Coronary artery (tissue), 2 donors: ENCODE measurements at regions not wholly inside any gene's neighbourhood (a gene's known extent, or its start where the extent isn't known, plus 50 kb on each side); places are given as distances from the start of the nearest gene placed in this dataset.

ENCODE experiments used
- DNase-seq: peaks from one replicate; pipeline ENCODE4 v3.0.0-alpha.2; 2017; ENCODE audit warnings: low spot score
- H3K27ac ChIP-seq, 2 donors: fragments of 200-600 bp; sonication (generic); one replicate each; pipeline ENCODE4 v1.5.1; 2016 to 2019
- H3K4me3 ChIP-seq: fragments of 200-600 bp; sonication (generic); 2 replicates; pipeline ENCODE4 v1.5.1; 2016; ENCODE audit warnings: mild to moderate bottlenecking, moderate library complexity
- TF ChIP-seq, protein P1 (sequence below): fragments of 200-600 bp; sonication (generic); IDR thresholded peaks from one replicate; pipeline ENCODE4 v1.5.1; 2019; ENCODE audit warnings: antibody characterized with exemption

DNA sequence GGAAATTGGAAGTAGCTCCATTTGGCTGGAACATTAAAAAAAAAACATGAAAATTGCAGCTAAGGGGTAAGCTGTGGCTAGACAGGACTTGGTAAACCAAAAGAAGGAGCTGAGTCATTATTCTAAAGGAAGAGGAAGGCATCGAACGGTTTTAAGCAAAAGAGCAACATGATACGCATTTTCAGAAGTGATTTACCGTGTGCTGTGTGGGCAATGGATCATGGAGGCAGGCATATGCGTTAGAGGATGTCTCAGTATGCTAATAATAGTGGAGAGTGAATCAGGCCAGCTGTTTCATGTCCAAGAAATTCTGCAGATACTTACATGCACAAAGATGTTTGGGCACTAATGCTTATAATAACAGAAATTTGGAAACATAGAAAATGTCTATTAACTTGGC, 409.1 kb upstream of the ATP11B start:
- Histone ChIP-seq H3K27ac (no peak overlapping the region), H3K4me3 (no peak overlapping the region)
- TF ChIP-seq, protein P1, sequence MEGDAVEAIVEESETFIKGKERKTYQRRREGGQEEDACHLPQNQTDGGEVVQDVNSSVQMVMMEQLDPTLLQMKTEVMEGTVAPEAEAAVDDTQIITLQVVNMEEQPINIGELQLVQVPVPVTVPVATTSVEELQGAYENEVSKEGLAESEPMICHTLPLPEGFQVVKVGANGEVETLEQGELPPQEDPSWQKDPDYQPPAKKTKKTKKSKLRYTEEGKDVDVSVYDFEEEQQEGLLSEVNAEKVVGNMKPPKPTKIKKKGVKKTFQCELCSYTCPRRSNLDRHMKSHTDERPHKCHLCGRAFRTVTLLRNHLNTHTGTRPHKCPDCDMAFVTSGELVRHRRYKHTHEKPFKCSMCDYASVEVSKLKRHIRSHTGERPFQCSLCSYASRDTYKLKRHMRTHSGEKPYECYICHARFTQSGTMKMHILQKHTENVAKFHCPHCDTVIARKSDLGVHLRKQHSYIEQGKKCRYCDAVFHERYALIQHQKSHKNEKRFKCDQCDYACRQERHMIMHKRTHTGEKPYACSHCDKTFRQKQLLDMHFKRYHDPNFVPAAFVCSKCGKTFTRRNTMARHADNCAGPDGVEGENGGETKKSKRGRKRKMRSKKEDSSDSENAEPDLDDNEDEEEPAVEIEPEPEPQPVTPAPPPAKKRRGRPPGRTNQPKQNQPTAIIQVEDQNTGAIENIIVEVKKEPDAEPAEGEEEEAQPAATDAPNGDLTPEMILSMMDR, result no peak
- DNase-seq, result no peak

DNA sequence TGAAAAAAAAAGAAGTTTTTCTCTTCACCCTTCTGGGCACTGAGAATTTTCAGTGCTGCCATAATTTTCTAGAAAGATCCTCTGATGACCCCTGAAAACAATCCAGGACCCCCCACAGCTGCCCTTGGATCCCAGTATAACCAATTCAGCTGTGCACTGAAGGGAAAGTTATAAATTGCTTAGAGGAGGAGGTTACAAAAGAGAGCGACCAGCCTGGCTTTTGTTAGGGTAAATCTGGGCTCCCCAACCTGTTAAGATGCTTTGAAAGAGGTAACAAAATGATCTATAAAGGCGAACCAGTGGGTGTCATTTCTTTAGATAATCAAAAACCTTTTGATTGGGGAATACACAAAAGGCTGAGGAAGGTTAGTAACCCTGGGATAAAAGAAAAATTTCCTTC, 407.9 kb upstream of the ATP11B start:
- Histone ChIP-seq H3K27ac (no peak overlapping the region), H3K4me3 (no peak overlapping the region)
- no peak for DNase-seq
- TF ChIP-seq, protein P1, result no peak

DNA sequence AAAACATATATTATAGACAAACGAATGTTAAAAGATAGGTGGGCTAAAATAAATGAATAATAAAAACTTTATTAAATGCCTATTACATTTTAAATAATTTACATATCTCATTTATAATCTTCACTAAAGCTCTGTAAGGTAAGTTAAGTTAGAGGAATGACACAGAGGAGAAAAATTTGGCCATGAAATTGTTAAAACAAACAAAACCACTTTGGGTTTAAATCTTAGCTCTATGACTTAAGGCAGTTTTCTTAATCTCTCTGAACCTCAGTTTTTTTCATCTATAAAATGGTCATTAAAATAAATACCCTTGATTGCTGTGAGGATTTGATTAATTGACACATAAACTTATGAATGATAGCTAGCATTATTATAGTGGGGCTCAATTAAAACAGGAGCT, 404.8 kb upstream of the ATP11B start:
- DNase-seq, result no peak
- Histone ChIP-seq H3K4me3 (no peak overlapping the region), H3K27ac (no peak overlapping the region)
- TF ChIP-seq, protein P1, result no peak

GRCh38 chr3:182389071-182389815, 404.1 kb upstream of the ATP11B start:
- Histone ChIP-seq H3K4me3 (no peak overlapping the region), H3K27ac (no peak overlapping the region)
- no peak for DNase-seq
- TF ChIP-seq, protein P1, result no peak

GRCh38 chr3:182390421-182390820, 402.9 kb upstream of the ATP11B start:
- TF ChIP-seq, protein P1, result no peak
- H3K27ac ChIP-seq, result no peak overlapping the region
- no peak overlapping the region for H3K4me3 ChIP-seq
- DNase-seq, result no peak

DNA sequence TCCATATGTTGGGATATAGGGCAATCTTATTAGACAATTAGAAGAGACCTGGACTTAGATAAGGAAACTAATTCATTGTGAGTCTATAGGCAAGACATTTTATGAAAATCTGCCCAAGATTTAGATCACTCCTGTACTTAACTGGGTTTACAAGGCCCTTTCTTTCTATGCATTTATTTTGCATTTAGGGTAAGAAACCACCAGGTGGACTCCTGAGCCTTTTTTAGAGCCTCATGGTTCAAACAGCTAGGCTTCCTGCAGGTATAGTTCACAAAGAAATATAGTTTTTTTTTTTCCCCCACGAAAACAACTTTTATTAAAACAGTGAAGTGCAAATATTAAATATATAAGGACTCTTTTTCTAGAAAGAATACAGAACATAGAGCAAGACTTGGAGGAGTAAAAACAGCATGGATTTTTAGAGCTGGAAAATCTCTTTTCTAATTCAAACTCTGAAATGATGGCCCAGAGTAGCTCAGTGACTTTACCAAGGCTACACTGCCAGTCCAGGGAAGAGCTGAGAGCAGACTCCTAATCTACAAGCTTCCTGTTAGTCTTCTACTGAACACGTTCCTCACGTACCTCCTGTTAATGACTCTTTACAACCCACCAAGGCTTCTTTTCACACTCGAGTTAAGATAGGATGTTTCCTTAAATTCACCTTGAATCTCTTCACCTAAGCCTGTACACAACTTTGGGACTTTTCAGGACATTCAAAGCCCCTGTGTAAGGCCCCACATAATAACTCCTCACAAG, 400.9 kb upstream of the ATP11B start:
- DNase-seq, result no peak
- no peak overlapping the region for H3K27ac ChIP-seq
- TF ChIP-seq, protein P1, result no peak
- no peak overlapping the region for H3K4me3 ChIP-seq

GRCh38 chr3:182393151-182393550, 400.2 kb upstream of the ATP11B start:
- Histone ChIP-seq H3K4me3 (no peak overlapping the region), H3K27ac (no peak overlapping the region)
- DNase-seq, result no peak
- TF ChIP-seq, protein P1, result no peak
